HG02571 (cell line): ENCODE measurements at regions not wholly inside any gene's neighbourhood (a gene's known extent, or its start where the extent isn't known, plus 50 kb on each side); places are given as distances from the start of the nearest gene placed in this dataset.
"Not testable (repeated sequence)": the region's sequence is repeated elsewhere in the genome, so short reads cannot be mapped to it uniquely, and the experiment has no call there.

Source experiments
- ATAC-seq: cut with Tn5 transposase; IDR thresholded peaks from one replicate; pipeline ENCODE4 v1.9.1; 2021; ENCODE audit warnings: mild to moderate bottlenecking, moderate library complexity; ENCODE audit not compliant: unreplicated experiment

GRCh38 chr2:13768274-13768673 lies 864.2 kb upstream of the LRATD1 start:
- no peak for ATAC-seq

GRCh38 chr2:13770279-13770678 lies 862.2 kb upstream of the LRATD1 start:
- ATAC-seq: no peak

- ATAC-seq: no peak
These were observed 852.5 kb upstream of the LRATD1 start for GRCh38 chr2:13779996-13780395.

GRCh38 chr2:13791019-13791547 lies 841.4 kb upstream of the LRATD1 start:
- no peak for ATAC-seq

GRCh38 chr2:13806539-13806938 lies 826.0 kb upstream of the LRATD1 start:
- ATAC-seq: no peak

- no peak for ATAC-seq
These were observed 819.3 kb upstream of the LRATD1 start for GRCh38 chr2:13813236-13813635.

GRCh38 chr2:13818002-13818401 lies 814.5 kb upstream of the LRATD1 start:
- ATAC-seq: no peak

- ATAC-seq: no peak
These were observed 812.6 kb upstream of the LRATD1 start for GRCh38 chr2:13819896-13820295.

- no peak for ATAC-seq
These were observed 811.1 kb upstream of the LRATD1 start for GRCh38 chr2:13821255-13821880.

- no peak for ATAC-seq
These were observed 810.2 kb upstream of the LRATD1 start for GRCh38 chr2:13822365-13822764.

GRCh38 chr2:13826314-13826853 lies 806.1 kb upstream of the LRATD1 start:
- no peak for ATAC-seq

- ATAC-seq: no peak
These were observed 773.9 kb upstream of the LRATD1 start for GRCh38 chr2:13858626-13859025.

GRCh38 chr2:13868275-13868674 lies 764.2 kb upstream of the LRATD1 start:
- not testable (repeated sequence) for ATAC-seq

- no peak for ATAC-seq
These were observed 756.0 kb upstream of the LRATD1 start for GRCh38 chr2:13876491-13877037.

GRCh38 chr2:13877571-13877970 lies 754.9 kb upstream of the LRATD1 start:
- no peak for ATAC-seq

- no peak for ATAC-seq
These were observed 748.1 kb upstream of the LRATD1 start for GRCh38 chr2:13884291-13884976.

GRCh38 chr2:13901526-13901925 lies 731.0 kb upstream of the LRATD1 start:
- ATAC-seq: no peak

- no peak for ATAC-seq
These were observed 726.7 kb upstream of the LRATD1 start for GRCh38 chr2:13905831-13906230.

- ATAC-seq: no peak
These were observed 716.5 kb upstream of the LRATD1 start for GRCh38 chr2:13916066-13916465.

- ATAC-seq: no peak
These were observed 714.6 kb upstream of the LRATD1 start for GRCh38 chr2:13917958-13918357.

GRCh38 chr2:13919981-13920382 lies 712.5 kb upstream of the LRATD1 start:
- no peak for ATAC-seq

- no peak for ATAC-seq
These were observed 711.3 kb upstream of the LRATD1 start for GRCh38 chr2:13921245-13921644.
